SIG-M5 treated with dmso at 0.1 percent for 504 hours (cell line): ENCODE measurements at regions not wholly inside any gene's neighbourhood (a gene's known extent, or its start where the extent isn't known, plus 50 kb on each side); places are given as distances from the start of the nearest gene placed in this dataset.

Source experiments
- DNase-seq: peaks from one replicate; lab custom pipeline; 2025; ENCODE audit not compliant: unreplicated experiment; lab: John Stamatoyannopoulos, UW

DNA sequence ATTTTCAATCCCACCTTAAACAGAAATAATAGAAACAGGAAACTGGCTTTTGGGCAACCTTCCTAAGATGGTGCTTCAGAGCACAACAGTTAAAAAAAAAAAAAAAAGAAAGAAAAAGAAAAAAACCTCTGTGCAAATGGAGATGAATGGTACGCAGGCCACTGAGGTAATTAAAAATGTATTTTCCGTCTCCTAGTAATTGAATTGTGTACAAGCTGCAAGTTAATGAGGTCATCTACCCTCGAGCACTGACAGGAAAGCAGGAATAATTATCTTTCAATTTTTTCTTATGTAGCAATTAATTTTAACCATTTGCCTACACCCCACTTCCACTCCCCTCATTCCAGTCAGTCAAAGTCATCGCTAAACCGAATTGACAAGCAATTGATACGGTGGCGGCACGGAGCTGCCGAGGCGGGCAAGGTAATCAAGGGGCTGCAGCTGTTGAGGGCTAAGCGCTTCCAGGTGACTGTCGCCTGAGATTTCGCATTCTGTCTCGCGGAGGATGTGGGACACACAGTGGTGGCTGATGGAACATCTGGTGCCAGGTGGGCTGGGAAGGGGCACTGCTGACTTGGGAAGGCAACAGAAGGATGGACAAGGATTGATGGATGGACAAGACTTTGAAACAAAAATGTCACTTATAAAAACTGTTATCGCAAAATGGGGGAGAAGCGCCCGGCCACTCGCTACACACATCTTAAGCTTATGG is 109.4 kb downstream of the RCN1 start:
- no peak for DNase-seq

DNA sequence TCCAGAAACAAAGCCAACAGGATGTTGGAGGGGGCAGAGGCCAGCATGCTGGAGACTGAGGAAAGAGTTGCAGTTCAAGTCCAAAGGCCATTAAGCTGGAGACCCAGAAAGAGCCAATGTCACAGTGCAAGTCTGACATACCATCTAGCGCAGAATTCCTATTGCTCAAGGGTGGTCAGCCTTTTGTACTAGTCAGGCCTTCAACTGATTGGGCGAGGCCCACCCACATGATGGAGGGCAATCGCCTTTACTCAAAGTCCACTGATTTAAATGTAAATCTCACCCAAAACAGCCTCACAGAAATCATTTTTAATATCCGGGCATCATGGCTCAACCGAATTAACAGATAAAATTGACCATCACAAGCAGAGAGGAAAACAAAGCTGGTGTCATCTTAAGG is 113.9 kb downstream of the RCN1 start:
- no peak for DNase-seq

DNA sequence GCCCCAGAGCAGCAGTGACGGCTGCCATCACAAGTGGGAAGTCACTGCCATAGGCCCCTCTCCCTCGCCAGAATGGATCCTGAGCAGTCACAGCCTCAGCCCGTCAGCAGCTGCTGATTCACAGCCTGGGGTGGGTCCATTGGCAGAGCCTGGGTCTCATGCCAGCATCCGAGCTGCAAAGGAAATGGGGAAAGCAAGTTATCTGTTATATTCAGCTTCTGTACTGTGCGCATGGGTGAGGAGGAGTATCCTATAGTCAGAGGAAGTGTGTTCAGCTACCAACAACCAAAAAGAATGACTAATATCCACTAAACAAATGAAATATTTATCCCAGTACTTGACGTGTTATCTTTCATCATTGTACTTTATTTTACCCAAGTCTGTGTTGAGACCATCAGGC is 119.7 kb downstream of the RCN1 start:
- DNase-seq = no peak

DNA sequence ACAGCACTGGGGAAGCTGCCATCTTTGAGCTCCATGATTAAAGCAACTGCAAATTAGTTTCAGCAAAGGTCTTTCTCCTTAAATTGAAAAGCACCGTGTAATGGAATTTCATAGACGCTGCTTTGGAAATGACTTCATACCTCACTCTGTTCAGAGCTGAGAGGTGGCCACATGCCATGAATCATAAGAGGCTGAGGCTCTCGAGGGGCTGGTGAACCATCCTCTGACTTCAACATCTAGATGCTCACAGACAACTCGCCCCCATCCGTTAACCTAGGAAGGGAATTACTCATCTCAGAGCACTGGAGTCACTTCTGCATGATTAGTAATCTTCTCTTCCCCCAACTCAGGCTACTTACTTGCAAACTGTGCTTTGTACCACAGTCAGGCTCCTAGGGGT is 122.3 kb downstream of the RCN1 start:
- no peak for DNase-seq

DNA sequence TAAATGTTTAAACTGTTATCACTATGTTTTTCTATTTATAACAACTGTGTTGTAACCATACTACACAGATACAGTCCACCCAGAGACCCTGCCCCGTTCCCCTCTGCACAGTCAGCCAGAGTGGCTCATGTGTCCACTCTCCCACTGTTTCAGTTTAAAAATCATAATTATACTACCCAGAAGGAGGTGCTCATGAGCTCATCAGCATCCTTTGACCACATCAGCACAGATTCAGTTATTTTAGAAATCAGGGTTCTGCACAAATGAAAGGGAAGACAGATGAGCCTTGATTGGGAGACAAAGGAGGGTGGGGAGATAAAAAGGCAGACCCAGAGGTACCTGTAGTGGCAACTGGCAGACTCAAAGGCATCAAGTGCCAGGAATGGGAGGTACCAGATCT is 124.3 kb downstream of the RCN1 start:
- DNase-seq = no peak

DNA sequence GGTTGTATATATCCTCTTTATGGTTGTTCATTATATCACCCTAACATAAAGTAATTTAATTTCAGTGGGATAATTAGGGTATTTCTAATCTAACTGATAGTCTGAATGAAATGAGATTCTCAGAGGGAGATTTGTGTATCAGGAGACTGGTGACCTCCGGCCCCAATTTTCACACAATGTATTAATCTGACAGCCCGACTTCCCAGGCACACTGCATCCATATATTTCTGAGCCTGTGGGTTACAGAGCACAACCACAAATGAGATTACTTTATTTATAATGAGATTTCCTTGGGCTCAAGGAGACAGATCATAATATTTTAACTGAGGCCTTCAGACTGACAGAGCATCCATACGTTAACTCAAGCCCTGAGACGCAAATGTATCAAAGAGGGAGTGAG is 125.9 kb downstream of the RCN1 start:
- no peak for DNase-seq

DNA sequence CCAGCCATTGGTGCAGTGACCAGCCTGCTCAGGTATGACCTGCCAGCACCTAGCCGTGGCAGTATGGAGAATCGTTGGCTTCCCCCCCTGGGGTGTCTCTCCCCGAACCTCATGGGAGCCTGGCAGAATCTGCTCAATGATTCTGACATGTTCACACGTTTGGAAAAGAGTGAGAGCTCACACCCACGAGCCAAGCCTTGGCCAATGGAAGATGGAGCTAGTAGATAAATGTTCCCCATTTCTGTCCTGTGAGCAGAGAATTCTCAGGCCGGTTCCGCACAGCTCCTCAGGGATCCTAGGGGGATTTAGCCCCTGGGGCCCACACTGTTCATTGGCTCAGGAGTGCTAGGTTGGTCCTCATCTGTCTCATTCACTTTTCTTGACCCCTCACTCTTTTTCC is 128.4 kb downstream of the RCN1 start:
- DNase-seq = no peak

DNA sequence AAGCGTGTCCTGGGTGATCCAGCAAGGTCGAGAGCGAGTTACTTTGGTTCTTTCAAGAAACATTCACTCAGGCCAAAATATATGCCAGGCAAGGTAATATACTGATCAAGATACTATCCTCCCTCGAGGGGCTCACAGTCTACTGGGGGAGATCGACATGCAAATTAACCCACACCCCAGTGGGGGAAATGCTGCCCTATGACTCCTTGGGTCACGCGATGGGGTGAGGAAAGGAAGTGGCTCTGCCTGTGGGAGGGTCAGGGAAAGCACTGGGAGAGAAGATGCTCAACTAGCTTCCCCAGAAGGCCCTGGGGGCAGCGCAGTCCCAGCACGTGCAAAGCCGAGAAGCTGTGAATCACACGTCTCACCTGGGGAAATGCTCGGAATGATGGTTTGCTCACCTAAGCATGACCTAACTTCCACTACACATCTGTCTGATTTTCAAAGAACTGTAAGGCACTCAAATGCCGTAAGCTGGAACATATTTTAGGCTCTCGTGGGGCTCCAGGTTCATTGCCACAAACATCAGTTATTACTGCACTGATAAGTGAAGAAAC is 130.7 kb downstream of the RCN1 start:
- DNase-seq = no peak

DNA sequence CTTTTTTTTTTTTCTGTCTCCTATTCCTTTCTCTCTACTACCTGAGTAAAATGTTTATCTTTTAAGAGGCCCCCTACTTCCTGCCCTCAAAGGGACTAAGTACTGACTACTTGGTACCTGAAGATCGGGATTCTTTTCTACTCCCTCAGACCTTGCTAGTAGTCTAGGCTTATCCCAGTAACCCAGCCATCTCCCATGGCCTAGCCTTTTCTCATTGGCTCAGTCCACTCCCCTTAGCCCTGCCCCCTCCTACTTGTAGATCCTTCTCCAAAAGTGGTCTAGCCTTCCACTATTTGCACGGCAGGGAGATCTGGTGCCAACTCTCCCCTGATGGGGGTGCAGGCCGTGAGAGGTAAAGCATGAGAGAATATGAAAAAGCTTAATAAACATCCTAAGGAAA is 133.7 kb downstream of the RCN1 start:
- no peak for DNase-seq

DNA sequence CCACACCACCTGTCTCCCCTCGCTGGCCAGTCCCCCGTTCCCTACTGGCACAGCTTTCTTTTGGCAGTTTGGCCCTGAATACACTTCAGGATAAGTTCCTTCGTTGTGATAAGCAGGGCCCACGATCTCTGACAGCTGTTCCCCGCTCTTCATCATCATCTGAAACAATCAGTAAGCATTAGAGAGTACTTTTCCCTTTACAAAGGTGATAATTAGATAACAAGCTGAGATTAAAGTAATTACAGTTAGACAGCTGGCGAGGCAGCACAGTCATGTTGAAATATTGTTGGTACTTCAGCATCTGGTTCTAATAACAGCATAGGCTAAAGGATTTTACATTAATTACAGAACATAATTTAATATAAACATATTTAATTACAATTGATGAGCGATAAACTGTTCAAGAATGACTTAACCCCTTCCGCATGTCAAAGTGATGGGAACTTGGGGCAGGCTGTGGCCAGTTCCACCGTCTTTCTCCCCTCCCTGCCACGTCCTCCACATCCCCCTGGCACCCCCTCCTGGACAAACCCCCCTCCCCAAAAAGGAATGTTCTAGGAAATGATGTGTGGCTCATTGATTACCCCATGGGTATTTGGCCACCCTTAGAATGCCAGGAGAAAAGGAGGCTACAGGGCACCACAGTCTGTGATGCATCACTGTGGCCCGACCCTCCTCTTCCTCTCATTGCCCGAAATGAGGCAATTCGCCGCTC is 134.9 kb downstream of the RCN1 start:
- DNase-seq = no peak

DNA sequence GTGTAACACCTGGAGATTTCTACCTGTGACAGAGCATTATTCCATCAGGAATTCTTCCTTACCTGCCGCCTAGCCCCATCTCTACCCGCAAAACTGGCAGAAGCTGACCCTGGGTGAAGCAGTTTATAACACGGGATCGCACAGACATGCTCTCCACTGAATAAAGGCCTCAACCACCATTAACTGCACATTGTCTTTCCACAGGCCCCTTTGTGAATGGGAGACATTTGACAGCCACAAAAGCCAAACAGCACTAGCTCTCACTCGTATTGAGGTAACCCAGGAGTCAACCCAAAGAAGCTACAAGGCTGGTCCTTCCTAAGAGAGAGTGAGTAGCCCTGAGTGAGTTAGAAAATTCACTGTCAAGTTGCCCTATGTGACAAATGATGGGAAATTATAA is 135.6 kb downstream of the RCN1 start:
- no peak for DNase-seq

DNA sequence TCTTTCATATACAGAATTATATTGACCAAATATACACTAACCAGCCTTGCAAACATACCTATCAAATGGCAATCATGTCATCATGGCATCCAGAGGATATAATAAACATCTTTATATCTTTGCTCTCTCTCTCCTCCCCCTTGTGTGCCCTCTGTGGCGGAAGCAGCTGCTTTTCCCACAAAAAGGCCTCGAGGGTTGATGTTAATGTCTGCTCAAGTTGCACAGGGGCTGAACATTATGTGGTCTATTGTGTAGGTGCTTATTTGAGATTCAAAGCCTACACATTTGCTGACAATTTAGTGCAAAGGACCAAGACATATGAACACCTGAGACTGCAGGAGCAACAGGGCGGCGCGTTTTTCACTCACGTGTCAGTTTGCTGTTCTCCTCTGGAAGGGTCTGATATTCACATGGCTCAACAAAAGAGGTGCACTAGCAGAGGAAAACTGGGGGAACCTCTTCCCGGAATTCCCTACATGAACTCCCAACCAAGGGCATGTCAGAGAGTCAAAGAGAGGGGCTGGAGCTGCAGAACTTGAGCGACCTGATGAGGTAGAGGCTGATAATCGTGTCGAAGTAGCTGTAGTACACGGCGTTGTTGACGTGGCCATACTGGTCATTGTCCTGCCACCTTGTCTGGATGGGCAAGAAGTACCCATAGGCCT is 138.8 kb downstream of the RCN1 start:
- DNase-seq = no peak

DNA sequence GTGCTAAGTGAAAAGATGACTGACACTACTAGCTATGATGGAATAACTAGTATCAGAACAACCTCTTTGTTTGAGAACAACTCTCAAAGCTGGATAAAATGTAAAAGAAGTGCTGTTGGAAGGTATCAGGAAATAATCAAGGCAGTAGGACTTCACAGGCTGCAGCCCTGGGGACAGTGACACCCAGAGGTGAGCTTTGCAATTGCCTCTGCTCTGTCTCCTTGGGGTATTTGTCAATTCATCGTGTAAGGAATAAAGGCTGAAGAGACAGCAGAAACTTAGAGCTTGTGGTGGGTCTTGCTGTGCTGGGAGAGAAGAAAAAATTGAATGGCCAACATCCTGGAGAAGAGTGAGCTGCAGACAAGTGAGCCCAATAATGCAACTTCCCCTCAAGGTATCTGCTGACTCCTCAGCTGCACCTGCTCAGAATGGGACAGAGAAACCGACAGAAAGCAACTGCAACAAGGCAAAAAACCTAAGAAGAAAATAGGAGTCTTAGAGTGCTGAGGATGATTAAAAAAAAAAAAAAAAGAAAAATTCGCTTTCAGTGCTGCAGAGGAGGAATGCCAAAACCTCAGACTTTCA is 141.1 kb downstream of the RCN1 start:
- peak; percentile 50 for DNase-seq

DNA sequence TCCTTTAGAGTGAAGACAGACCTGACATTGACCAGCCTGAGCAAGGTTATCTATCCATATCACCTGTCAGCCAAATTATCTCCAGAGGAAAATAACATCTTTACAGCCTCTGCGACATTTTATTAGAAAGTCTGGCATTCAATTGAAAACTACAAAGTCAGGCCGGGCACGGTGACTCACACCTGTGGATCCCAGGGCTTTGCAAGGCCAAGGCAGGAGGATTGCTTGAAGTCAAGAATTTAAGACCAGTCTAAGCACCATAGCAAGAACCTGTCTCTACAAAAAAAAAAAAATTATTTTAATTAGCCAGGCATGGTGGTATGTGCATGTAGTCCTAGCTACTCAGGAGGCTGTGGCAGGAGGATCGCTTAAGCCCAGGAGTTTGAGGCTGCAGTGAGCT is 141.6 kb downstream of the RCN1 start:
- DNase-seq = no peak

DNA sequence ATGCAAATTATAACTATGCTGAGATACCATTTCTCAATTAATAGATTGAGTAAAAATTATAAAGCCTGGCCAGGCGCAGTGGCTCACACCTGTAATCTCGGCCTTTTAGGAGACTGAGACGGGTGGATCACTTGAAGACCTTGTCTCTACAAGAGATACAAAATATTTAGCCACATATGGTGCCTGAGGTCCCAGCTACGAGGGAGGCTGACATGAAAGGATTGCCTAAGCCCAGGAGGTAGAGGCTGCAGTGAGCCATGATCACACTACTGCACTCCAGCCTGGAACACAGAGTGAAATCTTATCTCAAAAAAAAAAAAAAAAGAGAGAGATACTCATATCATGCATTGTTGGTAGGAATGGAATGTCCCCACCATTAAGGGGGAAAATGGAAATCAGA is 142.4 kb downstream of the RCN1 start:
- DNase-seq = no peak

DNA sequence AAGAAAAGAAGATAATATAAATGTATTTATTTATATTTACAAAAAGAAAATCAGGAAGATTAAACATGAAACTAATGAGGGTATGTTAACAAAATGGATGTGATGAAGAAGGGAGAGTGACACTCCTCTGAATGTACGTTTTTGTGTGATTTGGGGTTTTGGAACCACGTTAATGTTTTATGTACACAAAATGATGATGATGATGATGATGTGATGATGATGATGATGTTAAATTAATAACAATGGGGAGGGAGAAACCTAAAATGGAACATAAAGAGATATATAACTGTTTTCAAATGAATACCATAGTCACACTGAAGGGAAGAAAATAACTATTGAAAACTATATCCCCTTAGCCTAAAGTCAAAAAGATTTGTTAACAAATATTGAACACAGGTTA is 143.1 kb downstream of the RCN1 start:
- no peak for DNase-seq

DNA sequence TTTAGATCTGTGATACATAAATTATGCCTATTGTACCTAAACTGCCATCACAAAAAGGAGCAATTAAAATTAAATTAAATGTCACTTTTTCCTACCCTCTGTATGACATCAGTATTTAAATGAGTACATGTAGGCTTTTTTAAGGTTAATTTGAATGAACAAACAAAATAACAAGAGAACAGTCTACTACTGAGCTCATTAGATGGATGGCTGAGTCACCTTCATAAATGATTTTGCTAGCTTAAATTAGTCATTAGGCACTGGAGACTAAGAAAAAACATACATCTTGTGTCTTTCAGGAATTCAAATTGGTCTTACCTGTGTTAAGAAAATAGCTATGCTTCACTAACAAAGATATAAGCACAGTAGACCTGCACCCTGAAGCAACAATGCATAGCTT is 153.6 kb downstream of the RCN1 start:
- no peak for DNase-seq

DNA sequence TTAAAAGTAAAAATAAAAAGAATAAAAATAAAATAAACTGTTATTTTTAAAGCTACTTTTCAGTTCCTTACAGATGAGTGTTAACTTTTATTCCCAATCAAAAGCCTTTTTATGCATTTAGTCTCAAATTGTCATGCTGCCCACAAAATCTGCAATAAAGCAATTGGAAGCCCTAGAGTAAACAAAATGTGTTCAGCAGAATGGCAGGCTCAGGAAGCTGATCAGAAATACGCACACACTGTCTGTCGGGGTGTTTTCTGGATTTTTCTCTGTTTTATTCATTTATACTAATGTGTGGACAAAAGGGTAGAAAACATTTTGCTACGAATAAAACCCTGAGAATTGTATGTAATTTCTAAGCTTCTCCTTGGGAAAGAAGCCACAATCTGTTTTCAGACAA is 162.8 kb downstream of the RCN1 start:
- DNase-seq = no peak

DNA sequence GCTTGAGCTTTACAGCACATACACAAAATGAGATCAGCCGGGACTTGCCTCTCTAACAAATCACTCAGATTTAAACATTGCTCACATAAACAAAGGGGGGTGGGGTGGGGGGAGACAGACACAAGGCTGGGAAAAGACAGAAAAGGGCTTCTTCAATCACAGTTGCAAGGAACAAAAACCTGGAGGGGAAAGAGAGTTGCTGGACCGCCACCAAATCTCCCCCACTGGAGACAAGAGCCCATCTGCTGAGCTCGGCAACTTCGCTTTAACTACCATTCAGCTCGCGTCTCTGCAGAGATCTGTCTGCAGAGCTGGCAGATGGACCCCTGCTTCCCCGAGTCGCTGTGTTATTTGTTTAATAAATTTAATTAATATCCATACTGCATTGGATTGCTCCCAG is 165.0 kb downstream of the RCN1 start:
- no peak for DNase-seq

DNA sequence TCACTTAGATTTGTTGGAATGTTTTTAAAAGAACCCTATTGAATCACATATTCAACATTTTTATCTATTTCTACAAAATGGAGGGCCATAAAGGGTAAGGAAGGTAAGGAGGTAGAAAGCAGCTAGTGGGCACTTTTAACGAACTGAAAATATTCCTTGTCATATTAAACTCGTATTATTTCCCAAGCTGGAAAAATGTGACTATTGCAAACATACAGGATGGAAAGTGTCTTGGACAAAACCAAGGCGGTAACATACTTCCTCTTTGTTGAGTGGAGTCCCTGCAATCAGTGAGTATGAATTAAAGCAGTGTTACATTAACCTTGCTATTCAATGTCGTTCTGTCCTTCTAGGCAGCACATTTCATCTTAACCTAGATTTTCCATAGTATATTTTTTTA is 165.6 kb downstream of the RCN1 start:
- DNase-seq = no peak

DNA sequence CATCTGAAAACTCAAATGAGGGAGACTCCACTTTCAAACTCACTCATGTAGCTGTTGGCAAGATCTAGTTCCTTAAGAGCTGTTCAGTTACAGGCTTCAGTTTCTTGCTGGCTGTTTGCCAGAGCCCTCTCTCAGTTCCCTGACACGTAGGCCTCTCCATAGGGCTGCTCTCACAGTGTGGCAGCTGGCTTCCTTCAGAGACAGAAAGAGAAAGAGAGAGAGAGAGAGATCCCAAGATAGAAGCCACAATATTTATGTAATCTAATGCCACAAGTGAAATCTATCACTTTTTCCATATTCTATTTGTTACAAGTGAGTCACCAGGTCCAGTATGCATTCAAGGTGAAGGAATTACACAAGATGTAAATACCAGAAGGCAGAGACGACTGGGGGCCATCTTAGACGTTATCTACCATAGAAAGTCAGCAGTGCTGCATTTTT is 168.8 kb downstream of the RCN1 start:
- DNase-seq = peak; percentile 35

DNA sequence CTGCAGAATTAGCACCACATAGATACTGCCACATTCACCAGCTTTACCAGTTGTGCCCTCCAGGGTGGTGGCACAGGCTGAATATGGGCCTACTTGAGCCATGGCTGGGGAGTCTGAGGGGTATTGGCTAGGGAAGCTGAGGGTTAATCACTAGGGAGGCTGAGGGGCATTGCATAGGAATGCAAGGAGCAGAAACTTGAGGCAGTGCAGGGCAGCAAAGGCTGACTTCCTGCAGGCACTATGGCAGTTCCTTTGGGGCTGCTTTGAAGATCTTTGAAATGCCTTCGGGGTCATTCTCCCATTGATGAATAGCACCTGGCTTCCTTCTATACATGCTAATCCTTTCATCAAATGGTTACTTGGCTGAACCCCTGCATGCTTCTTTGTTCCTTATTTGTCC is 171.5 kb downstream of the RCN1 start:
- no peak for DNase-seq
